ENCODE measurements at regions not wholly inside any gene's neighbourhood (a gene's known extent, or its start where the extent isn't known, plus 50 kb on each side); places are given as distances from the start of the nearest gene placed in this dataset.

- dilution Hi-C loops (cut with HindIII; ENCODE audit: low sequenced_read_pairs, unreplicated experiment) = no loop called here
Observed at GRCh38 chr18:47710451-47710850, 220.0 kb downstream of the SMAD2 start.

More at GRCh38 chr18:47710451-47710850, 220.0 kb downstream of the SMAD2 start:
- intact Hi-C loops (cut with micrococcal nuclease) (no loop called here), in situ Hi-C loops (cut with MboI; ENCODE audit: low sequenced_read_pairs) (no loop called here)
- H3K79me1 ChIP-seq (ENCODE audit: low read depth in 1 of 2, low read length in 2 of 2) = no peaks in the 10 kb centered on the region
- H2BK5ac ChIP-seq (ENCODE audit: low read depth, low read length, poor library complexity, severe bottlenecking) = no peak overlapping the region
- no CpG with 5 or more reads among the region's 2 CpGs for WGBS, 2 experiments (ENCODE audit: extremely low coverage in 2 of 2, insufficient read length in 1 of 2)
- H2BK20ac ChIP-seq (ENCODE audit: low read depth, low read length) = no peak overlapping the region
- H4K91ac ChIP-seq (ENCODE audit: insufficient read depth, low read depth, low read length) = no peak overlapping the region
- no peak overlapping the region for H3K23ac ChIP-seq (ENCODE audit: low read depth, low read length)
- no peak overlapping the region for H3K14ac ChIP-seq (replicated peaks; ENCODE audit: low read depth, low read length)
- no peak for TF ChIP-seq CEBPB (IDR thresholded peaks at IDR 0.05; ENCODE audit: low read depth, low read length)
- no peak for TF ChIP-seq RCOR1 (IDR thresholded peaks at IDR 0.05; ENCODE audit: insufficient replicate concordance, low read length)
- TF ChIP-seq MAFK (IDR thresholded peaks at IDR 0.05; ENCODE audit: low read depth, low read length) = no peak
- TF ChIP-seq ELK1 (IDR thresholded peaks at IDR 0.05; ENCODE audit: borderline replicate concordance, low read depth, low read length) = no peak
- TF ChIP-seq MAZ (IDR thresholded peaks at IDR 0.05; ENCODE audit: borderline replicate concordance, low read depth, low read length) = no peak
- no peak for TF ChIP-seq FOS (IDR thresholded peaks at IDR 0.05; ENCODE audit: low read depth, low read length)
- TF ChIP-seq NFE2L2 (IDR thresholded peaks at IDR 0.05; ENCODE audit: low read depth, low read length) = no peak
- TF ChIP-seq RFX5 (IDR thresholded peaks at IDR 0.05; ENCODE audit: low read depth, low read length) = no peak
- TF ChIP-seq RAD21 (IDR thresholded peaks at IDR 0.05; ENCODE audit: low read length) = no peak
- no peak for TF ChIP-seq BHLHE40 (IDR thresholded peaks at IDR 0.05; ENCODE audit: low read depth, low read length)
- no peak for TF ChIP-seq CTCF (conservative IDR thresholded peaks at IDR 0.05; ENCODE audit: low read depth, low read length)
- no peak for TF ChIP-seq USF2 (IDR thresholded peaks at IDR 0.05; ENCODE audit: low read depth, low read length)
- no peak for TF ChIP-seq CHD1 (IDR thresholded peaks at IDR 0.05; ENCODE audit: low read depth, low read length)
- TF ChIP-seq POLR2A (IDR thresholded peaks at IDR 0.05; ENCODE audit: low read depth, low read length) = no peak
- TF ChIP-seq SMC3 (IDR thresholded peaks at IDR 0.05; ENCODE audit: low read depth, low read length) = no peak
- no peak for TF ChIP-seq MXI1 (IDR thresholded peaks at IDR 0.05; ENCODE audit: borderline replicate concordance, low read depth, low read length)
- H3K9me1 ChIP-seq (ENCODE audit: insufficient read depth, low read length) = no peaks in the 10 kb centered on the region
- H3K4me1 ChIP-seq (ENCODE audit: control insufficient read depth, insufficient read depth, low read length) = no peaks in the 10 kb centered on the region
- no peak overlapping the region for H3K4ac ChIP-seq (ENCODE audit: low read depth, low read length)
- no peak overlapping the region for H2BK120ac ChIP-seq (ENCODE audit: low read depth, low read length)
- ChIA-PET POLR2A (ENCODE audit: unreplicated experiment) (no interaction called here), CTCF (no interaction called here)
- no peak overlapping the region for H3K27ac ChIP-seq (ENCODE audit: insufficient read depth, low read length)
- H2AFZ ChIP-seq (replicated peaks; ENCODE audit: low read length, poor library complexity) = no peak overlapping the region
- H3K9me3 ChIP-seq (ENCODE audit: control insufficient read depth, insufficient read depth, low read length) = no peaks in the 10 kb centered on the region
- H4K20me1 ChIP-seq (ENCODE audit: insufficient read depth, low read length) = no peaks in the 10 kb centered on the region
- no peak for ATAC-seq (ENCODE audit: low read depth)
- H3K4me2 ChIP-seq (ENCODE audit: low read depth, low read length) = no peak overlapping the region
- no peak overlapping the region for H3K18ac ChIP-seq (ENCODE audit: low read depth, low read length)
- H3K9ac ChIP-seq (ENCODE audit: low read depth, low read length) = no peak overlapping the region
- H2BK15ac ChIP-seq (ENCODE audit: low read depth, low read length) = no peak overlapping the region
- no peak overlapping the region for H3K4me3 ChIP-seq (ENCODE audit: insufficient read depth, low read depth, low read length)
- BruUV-seq (replicated peaks) = no TSS peak
- no peak overlapping the region for H3K56ac ChIP-seq (ENCODE audit: extremely low read depth, insufficient read depth, low read length)
- no peak overlapping the region for H2AK5ac ChIP-seq (ENCODE audit: low read depth, low read length)
- no peak overlapping the region for H2AK9ac ChIP-seq (replicated peaks; ENCODE audit: low read depth, low read length, poor library complexity)
- no peak overlapping the region for H4K8ac ChIP-seq (ENCODE audit: low read depth in 2 of 2, low read length in 2 of 2)
- H3K36me3 ChIP-seq (ENCODE audit: control insufficient read depth, insufficient read depth, low read length) = no peaks in the 10 kb centered on the region
- H3K27me3 ChIP-seq (ENCODE audit: control insufficient read depth, insufficient read depth, low read length) = no peaks in the 10 kb centered on the region
- H4K5ac ChIP-seq (ENCODE audit: low read depth, low read length) = no peak overlapping the region
- no peak for DNase-seq
